CD4-positive, alpha-beta T cell treated with Interleukin-4 for 1 hour (primary cell): ENCODE measurements at regions not wholly inside any gene's neighbourhood (a gene's known extent, or its start where the extent isn't known, plus 50 kb on each side); places are given as distances from the start of the nearest gene placed in this dataset.
A peak's percentile ranks its signal among the peaks of the same experiment; 100 is the strongest.
"Not testable (repeated sequence)": the region's sequence is repeated elsewhere in the genome, so short reads cannot be mapped to it uniquely, and the experiment has no call there.

ENCODE experiments used
- DNase-seq, 2 donors: peaks; one replicate each; pipeline ENCODE4 v3.0.0-alpha.2; 2020 to 2022

- DNase-seq: no peak
These were observed 100.4 kb upstream of the SLC1A4 start for GRCh38 chr2:64888591-64889309.

- DNase-seq: no peak
These were observed 99.4 kb upstream of the SLC1A4 start for GRCh38 chr2:64889803-64890202.

DNA sequence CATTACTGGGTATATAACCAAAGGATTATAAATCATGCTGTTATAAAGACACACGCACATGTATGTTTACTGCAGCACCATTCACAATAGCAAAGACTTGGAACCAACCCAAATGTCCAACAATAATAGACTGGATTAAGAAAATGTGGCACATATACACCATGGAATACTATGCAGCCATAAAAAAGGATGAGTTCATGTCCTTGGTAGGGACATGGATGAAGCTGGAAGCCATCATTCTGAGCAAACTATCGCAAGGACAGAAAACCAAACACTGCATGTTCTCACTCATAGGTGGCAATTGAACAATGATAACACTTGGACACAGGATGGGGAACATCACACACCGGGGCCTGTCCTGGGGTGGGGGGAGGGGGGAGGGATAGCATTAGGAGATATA, 92.6 kb upstream of the SLC1A4 start:
- DNase-seq: not testable (repeated sequence)

- DNase-seq: no peak
These were observed 89.9 kb upstream of the SLC1A4 start for GRCh38 chr2:64899081-64899865.

DNA sequence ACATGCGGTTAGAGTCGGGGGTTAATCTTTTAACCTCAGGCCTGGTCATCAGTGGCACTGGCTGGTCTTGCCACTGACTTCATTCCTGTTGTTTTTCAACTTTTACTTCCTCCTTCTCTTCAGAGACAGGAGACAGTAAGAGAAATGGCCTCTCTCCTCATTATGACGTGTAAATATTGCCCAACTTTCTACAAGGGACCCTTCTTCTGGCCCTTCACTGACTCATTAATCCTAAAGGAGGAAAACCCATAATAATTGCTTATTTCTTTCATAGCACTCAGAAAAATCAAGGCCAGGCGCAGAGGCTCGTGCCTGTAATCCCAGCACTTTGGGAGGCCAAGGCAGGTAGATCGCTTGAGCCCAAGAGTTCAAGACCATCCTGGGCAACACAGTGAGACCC, 89.3 kb upstream of the SLC1A4 start:
- not testable (repeated sequence) for DNase-seq

- no peak for DNase-seq
These were observed 84.5 kb upstream of the SLC1A4 start for GRCh38 chr2:64904413-64905329.

GRCh38 chr2:64905338-64906024, 83.7 kb upstream of the SLC1A4 start:
- DNase-seq: no peak

DNA sequence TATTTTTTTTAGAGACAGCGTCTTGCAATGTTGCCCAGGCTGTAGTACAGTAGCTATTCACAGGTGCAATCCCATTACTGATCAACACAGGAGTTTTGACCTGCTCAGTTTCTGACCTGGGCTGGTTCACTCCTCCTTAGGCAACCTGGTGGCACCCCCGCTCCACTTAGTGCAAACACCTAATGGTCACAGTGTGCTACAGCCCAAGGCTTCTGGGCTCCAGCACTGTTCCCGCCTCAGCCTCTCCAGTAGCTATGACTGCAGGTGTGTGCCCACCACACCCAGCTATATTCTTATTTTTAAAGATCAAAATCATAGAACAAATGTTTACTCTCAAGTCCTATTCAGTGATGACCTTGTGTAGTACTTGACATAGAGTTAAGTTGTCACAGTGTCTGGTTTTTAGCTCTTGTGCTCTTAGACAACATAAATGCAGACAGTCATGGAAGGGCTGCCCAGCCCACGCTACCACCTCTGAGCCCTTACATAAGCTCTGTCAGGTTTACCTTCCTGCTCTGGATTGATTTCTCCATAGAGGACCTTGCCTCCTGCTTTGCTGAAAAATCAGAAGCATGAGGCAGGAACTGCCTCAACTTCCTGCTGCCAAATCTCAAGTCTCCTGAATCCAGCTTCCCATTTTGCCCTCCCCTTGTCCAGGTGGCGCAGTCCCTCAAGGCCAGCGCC, 82.2 kb upstream of the SLC1A4 start:
- no peak for DNase-seq

GRCh38 chr2:64908406-64908805, 80.8 kb upstream of the SLC1A4 start:
- DNase-seq: no peak

- no peak for DNase-seq
These were observed 78.7 kb upstream of the SLC1A4 start for GRCh38 chr2:64910523-64910922.

- no peak for DNase-seq
These were observed 78.2 kb upstream of the SLC1A4 start for GRCh38 chr2:64910972-64911433.

DNA sequence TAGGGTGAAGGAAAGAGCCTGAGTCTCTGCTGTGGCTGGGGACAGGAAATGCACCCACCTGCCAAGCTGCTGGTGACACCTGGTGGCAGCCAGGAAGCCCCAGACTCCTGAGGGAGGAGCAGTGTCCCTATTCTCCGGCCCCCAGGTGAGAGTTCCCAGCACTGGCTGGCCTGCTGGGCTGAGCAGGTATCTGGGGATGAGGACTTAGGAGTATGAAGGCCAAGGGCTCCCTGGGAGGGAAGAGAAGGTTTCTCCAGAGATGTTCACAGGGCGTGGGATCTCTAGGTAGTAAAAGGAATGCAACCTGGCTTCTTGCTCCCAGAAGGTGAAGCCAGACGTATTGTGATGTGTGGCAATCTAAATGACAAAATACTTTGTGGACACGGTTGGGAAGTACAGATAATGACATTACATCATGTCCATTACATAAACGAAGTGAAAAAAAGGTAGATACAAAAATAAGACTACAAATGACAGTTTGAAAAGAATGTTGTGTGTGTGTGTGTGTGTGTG, 75.8 kb upstream of the SLC1A4 start:
- DNase-seq: peak; percentile 13 to 19

GRCh38 chr2:64914247-64914646, 75.0 kb upstream of the SLC1A4 start:
- DNase-seq: peak in 1 of 2 donors; percentile 0

GRCh38 chr2:64914735-64915509, 74.3 kb upstream of the SLC1A4 start:
- DNase-seq: peak in 1 of 2 donors; percentile 25

DNA sequence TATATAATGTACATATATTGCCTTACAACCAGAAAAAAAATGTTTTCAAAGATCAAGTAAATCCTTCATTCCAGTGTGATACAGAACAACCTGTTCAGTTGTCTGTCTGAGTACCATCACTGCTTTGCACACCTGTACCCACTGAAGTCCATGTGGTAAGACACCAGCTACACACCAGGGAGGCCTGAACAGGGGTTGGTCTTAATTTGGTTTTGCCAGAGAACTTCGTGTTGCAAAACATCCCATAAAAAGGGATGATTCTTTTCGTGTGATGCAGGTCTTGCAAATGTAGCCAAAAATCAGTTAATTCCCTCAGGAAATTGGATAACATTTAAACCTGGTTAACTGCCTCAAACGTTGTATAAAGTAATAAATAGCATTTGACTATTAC, 73.7 kb upstream of the SLC1A4 start:
- no peak for DNase-seq

- DNase-seq: no peak
These were observed 70.8 kb upstream of the SLC1A4 start for GRCh38 chr2:64918220-64918886.

- no peak for DNase-seq
These were observed 69.9 kb upstream of the SLC1A4 start for GRCh38 chr2:64919261-64919660.

GRCh38 chr2:64922482-64923384, 66.5 kb upstream of the SLC1A4 start:
- DNase-seq: no peak

DNA sequence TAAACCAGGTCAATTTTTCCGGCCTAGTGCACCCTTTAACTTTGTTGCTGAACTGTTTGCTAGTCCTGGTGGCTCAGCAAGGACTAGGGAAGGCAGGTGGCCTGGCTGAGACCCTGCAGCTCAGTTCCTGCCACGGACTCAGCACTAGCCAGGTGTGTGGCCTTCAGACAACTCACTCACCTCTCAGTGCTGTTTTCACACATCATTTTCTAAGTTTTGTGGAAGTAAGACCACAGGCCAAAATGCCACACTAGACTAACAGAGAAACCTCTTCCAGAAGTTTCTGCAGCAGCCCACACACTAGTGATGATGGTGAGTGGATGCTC, 65.9 kb upstream of the SLC1A4 start:
- no peak for DNase-seq
